ENCODE measurements at regions not wholly inside any gene's neighbourhood (a gene's known extent, or its start where the extent isn't known, plus 50 kb on each side); places are given as distances from the start of the nearest gene placed in this dataset.

- TF ChIP-seq TAF1 (IDR thresholded peaks at IDR 0.05; ENCODE audit: borderline replicate concordance, insufficient read depth, low read length) (no peak), REST (IDR thresholded peaks at IDR 0.05; ENCODE audit: insufficient read depth in 1 of 2, low read depth in 2 of 2, low read length in 2 of 2) (no peak), POLR2AphosphoS5 (IDR thresholded peaks at IDR 0.05; ENCODE audit: low read depth, low read length) (no peak), SIN3A (IDR thresholded peaks at IDR 0.05; ENCODE audit: borderline replicate concordance, insufficient read depth, low read length) (no peak), FOXP2 (optimal IDR thresholded peaks at IDR 0.05; ENCODE audit: borderline replicate concordance, extremely low read depth, extremely low read length, insufficient read depth) (no peak)
These were observed 484.5 kb upstream of the MGMT start for GRCh38 chr10:128982616-128982915.

All from PFSK-1 (cell line).